ENCODE measurements at regions not wholly inside any gene's neighbourhood (a gene's known extent, or its start where the extent isn't known, plus 50 kb on each side); places are given as distances from the start of the nearest gene placed in this dataset.

GRCh38 chr10:53679666-53680065, 907.1 kb upstream of the MBL2 start:
- no peak overlapping the region for H3K27ac ChIP-seq (ENCODE audit: low read depth in 1 of 2, low read length in 2 of 2)
- H3K4me3 Mint-ChIP-seq: no peak overlapping the region

DNA sequence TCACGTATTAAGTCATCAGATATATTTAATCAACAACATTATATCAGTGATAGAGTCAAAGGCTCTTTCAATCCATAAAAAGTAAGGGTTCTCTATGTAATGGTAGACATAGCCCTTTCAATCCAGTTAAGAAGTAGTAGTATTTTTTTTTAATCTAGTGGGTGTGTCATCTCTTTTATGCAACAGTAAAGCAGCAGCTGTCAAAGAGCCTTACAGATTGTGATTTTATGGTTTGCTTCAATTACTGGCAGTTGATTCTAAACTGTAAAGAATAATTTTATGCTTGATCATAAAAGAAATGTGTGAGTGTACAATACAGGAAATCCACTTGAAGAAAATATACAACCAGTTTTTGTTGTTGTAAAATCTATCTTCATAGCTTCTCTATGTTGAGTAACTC, 902.6 kb upstream of the MBL2 start:
- Mint-ChIP-seq H3K4me3 (no peak overlapping the region), H3K27me3 (ENCODE audit: low read depth in 3 of 3) (no peaks in the 10 kb centered on the region), H3K9me3 (peaks cover 0 to 2% (median 0%) of the 10 kb centered on the region in 7 donors), H3K4me1 (no peaks in the 10 kb centered on the region), H3K27ac (no peak overlapping the region), H3K36me3 (no peaks in the 10 kb centered on the region)
- H2AFZ ChIP-seq (ENCODE audit: insufficient read depth, low read depth, low read length, poor library complexity, severe bottlenecking): no peak overlapping the region
- no CpG with 5 or more reads among the region's 1 CpG for WGBS (ENCODE audit: insufficient coverage)
- no peaks in the 10 kb centered on the region for H3K9me3 ChIP-seq (replicated peaks in 1 of 2; ENCODE audit: control insufficient read depth in 1 of 2, insufficient read depth in 1 of 2, low read length in 2 of 2)
- H3K27ac ChIP-seq (ENCODE audit: low read depth in 1 of 2, low read length in 2 of 2): no peak overlapping the region
- no peak overlapping the region for H3K9ac ChIP-seq (ENCODE audit: insufficient read depth, low read length, poor library complexity, severe bottlenecking)
- no peak for DNase-seq
- no peak overlapping the region for H3K4me2 ChIP-seq (replicated peaks; ENCODE audit: extremely low read depth, low read length, poor library complexity, severe bottlenecking)
- no peak overlapping the region for H3K4me3 ChIP-seq (replicated peaks in 1 of 3; ENCODE audit: low read depth in 2 of 3, low read length in 3 of 3)
- no peaks in the 10 kb centered on the region for H3K4me1 ChIP-seq (ENCODE audit: control insufficient read depth in 1 of 2, insufficient read depth in 2 of 2, low read length in 2 of 2)
- TF ChIP-seq, protein P1, sequence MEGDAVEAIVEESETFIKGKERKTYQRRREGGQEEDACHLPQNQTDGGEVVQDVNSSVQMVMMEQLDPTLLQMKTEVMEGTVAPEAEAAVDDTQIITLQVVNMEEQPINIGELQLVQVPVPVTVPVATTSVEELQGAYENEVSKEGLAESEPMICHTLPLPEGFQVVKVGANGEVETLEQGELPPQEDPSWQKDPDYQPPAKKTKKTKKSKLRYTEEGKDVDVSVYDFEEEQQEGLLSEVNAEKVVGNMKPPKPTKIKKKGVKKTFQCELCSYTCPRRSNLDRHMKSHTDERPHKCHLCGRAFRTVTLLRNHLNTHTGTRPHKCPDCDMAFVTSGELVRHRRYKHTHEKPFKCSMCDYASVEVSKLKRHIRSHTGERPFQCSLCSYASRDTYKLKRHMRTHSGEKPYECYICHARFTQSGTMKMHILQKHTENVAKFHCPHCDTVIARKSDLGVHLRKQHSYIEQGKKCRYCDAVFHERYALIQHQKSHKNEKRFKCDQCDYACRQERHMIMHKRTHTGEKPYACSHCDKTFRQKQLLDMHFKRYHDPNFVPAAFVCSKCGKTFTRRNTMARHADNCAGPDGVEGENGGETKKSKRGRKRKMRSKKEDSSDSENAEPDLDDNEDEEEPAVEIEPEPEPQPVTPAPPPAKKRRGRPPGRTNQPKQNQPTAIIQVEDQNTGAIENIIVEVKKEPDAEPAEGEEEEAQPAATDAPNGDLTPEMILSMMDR (IDR thresholded peaks at IDR 0.05): no peak
- H3K27me3 ChIP-seq (ENCODE audit: control insufficient read depth in 2 of 2, insufficient read depth in 2 of 2, low read length in 2 of 2): no peaks in the 10 kb centered on the region
- intact Hi-C loops (cut with micrococcal nuclease): no loop called here
- no peaks in the 10 kb centered on the region for H3K36me3 ChIP-seq (replicated peaks in 1 of 2; ENCODE audit: control insufficient read depth in 1 of 2, insufficient read depth in 2 of 2, low read length in 2 of 2)
- H3K79me2 ChIP-seq (ENCODE audit: insufficient read depth, low read length): no peaks in the 10 kb centered on the region
- H4K20me1 ChIP-seq (ENCODE audit: insufficient read depth, low read length): no peaks in the 10 kb centered on the region

More at GRCh38 chr10:53679666-53680065, 907.1 kb upstream of the MBL2 start:
- intact Hi-C loops (cut with micrococcal nuclease): no loop called here
- no CpG with 5 or more reads among the region's 2 CpGs for WGBS (ENCODE audit: insufficient coverage)
- Histone ChIP-seq H3K4me3 (replicated peaks in 1 of 3; ENCODE audit: low read depth in 2 of 3, low read length in 3 of 3) (no peak overlapping the region), H3K4me2 (replicated peaks; ENCODE audit: extremely low read depth, low read length, poor library complexity, severe bottlenecking) (no peak overlapping the region), H3K4me1 (ENCODE audit: control insufficient read depth in 1 of 2, insufficient read depth in 2 of 2, low read length in 2 of 2) (no peaks in the 10 kb centered on the region), H3K9me3 (replicated peaks in 1 of 2; ENCODE audit: control insufficient read depth in 1 of 2, insufficient read depth in 1 of 2, low read length in 2 of 2) (no peaks in the 10 kb centered on the region), H2AFZ (ENCODE audit: insufficient read depth, low read depth, low read length, poor library complexity, severe bottlenecking) (no peak overlapping the region), H3K9ac (ENCODE audit: insufficient read depth, low read length, poor library complexity, severe bottlenecking) (no peak overlapping the region), H3K36me3 (replicated peaks in 1 of 2; ENCODE audit: control insufficient read depth in 1 of 2, insufficient read depth in 2 of 2, low read length in 2 of 2) (no peaks in the 10 kb centered on the region), H4K20me1 (ENCODE audit: insufficient read depth, low read length) (no peaks in the 10 kb centered on the region), H3K27me3 (ENCODE audit: control insufficient read depth in 2 of 2, insufficient read depth in 2 of 2, low read length in 2 of 2) (no peaks in the 10 kb centered on the region), H3K79me2 (ENCODE audit: insufficient read depth, low read length) (no peaks in the 10 kb centered on the region)
- H3K9me3 Mint-ChIP-seq: no peaks in the 10 kb centered on the region
- no peak for DNase-seq
- no peaks in the 10 kb centered on the region for H3K4me1 Mint-ChIP-seq
- no peaks in the 10 kb centered on the region for H3K36me3 Mint-ChIP-seq
- H3K27ac Mint-ChIP-seq: no peak overlapping the region
- TF ChIP-seq, protein P1 (IDR thresholded peaks at IDR 0.05): no peak
- no peaks in the 10 kb centered on the region for H3K27me3 Mint-ChIP-seq (ENCODE audit: low read depth in 3 of 3)
